HuH-7.5 (cell line): ENCODE measurements at regions not wholly inside any gene's neighbourhood (a gene's known extent, or its start where the extent isn't known, plus 50 kb on each side); places are given as distances from the start of the nearest gene placed in this dataset.

Source experiments
- DNase-seq: peaks from one replicate; pipeline ENCODE4 v3.0.0; 2011; ENCODE audit warnings: low spot score

DNA sequence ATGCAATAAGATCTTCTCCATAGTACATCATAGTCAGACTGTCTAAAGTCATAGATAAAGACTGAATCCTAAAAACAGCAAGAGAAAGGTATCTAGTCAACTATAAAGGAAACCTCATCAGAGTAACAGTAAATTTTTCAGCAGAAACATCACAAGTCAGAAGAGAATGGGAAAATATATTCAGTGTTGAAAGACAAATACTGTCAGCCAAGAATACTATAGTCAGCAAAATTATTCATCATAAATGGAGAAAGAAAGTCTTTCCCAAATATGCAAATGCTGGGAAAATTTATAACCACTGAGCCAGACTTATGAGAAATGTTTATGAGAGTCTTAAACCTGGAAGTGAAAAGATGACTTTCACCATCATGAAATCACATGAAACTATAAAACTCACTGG, 136.7 kb downstream of the KDR start:
- no peak for DNase-seq

DNA sequence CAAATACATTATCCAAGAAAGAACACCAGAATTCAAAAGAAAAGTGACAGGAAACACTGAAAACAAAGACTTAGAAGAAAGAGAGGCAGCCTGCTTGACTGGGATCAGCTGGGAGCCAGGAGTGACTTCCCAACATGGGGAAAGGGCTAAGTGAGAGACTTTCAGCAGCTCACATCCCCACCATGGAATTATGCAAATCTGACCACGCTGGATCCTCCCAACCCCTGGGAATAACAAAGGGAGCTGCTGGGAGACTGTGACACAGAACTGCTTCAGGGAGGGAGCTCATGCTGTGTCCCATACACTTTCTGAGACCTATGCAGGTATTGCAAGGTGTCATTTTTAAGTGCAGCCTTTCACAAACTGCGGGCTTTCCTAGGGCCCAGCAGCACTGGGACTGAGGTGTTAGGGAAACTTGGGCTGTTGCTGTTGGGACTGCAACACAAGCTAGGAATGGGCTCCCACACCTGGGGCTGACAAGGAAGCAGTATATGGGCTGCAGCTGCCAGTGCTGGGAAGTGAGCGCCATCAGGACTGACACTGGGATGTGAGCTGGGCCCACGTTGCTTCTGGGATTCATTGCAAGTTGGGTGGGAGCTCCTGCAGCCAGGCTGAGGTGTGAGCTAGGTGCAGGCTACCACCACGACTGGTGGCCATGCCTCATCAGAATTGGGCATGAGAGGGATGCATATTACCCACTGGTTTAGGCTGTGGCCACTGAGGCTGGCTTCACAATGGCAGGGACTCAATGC, 139.1 kb downstream of the KDR start:
- DNase-seq, result no peak

DNA sequence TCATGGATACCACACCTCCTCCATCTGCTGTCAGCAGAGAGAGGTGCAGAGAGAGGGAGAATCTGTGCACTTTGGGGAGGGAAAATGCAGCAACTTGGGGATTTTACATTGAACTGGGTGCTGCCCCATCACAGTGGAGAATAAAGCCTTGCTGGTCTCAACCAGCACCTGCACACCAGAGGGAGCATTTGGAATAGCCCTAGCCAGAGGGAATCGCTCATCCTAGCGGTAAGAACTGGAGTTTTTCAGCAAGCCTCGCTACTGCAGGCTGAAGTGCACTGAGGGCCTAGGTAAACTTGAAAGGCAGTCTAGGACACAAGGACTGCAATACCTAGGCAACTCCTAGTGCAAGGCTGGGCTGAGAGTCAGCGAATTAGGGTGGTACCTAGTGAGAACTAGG, 148.7 kb downstream of the KDR start:
- no peak for DNase-seq

DNA sequence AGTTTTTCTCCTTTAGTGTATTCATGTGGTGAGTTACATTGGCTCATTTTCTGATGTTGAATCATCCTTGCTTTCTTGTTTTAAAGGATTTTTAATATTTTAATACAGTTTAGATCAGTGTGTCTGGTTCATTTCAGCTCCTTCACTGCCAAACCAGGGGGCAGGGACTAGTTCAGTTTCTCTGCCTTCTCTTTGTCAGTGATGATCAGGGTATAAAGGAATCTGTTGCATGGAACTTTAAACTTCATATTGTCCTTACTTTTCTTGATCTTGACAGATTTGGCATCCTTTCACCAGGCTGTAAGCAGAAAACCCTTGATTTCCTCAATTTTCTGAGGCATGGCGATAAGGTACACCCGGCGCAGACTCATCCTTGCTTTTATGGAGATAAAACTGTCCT, 149.4 kb downstream of the KDR start:
- no peak for DNase-seq

DNA sequence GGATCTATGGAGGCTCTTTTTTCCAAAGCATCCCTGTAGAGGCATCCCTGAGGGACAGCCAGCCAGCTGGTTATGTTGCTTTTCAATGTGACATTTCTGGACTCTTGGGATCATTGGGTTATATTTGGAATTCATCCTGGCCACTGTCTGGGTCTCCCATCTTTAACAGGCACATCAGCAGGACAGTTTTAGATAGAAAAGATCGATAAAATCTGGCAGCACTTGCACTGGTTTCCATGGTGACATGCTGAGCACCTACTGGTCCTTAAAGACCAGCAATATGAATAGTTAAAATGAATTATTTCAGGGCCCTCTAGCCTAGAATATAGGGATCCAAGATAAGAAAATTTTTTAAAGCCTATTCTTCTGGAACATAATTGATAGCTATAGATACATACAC, 151.6 kb downstream of the KDR start:
- no peak for DNase-seq

DNA sequence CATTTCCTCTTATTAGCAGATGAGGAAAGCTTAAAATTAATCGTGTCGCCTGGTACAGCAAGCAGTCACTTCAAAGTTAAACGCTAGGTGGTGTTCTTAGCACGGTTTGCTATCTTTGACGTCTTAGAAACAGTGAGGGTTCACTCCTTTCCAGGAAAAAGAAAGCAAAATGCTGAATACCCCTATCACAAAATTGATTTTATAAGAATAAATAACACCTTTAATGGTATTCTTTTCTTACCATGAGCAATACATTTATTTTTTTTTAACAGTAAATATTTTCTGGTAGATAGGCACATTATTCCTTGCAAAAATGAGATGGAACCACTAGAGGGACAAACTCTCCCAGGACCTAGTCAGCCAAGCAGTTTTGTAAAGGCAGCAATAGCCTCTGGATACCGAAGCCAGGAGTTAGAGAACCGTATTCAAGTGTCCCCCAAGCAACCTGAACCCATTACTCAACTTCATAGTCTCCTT, 153.9 kb downstream of the KDR start:
- peak; percentile 55 for DNase-seq

DNA sequence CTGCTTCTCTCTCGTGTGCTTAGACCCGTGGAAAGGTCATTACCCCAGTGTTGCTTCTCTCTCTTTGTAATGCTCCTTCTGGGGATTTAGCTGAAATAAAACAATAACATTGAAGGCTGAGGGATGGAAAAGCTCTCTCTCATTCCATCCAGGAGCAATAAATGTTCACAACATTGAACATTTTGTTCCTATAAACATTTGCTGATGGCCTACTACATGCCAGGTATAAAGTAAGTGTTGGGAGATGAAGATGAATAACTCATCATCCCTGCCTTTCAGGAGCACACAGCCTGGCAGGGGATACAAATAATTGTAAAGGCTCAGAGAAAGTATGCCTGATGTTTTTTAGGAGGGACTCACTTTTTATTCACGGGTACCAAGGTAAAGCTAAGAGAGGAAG, 158.1 kb downstream of the KDR start:
- no peak for DNase-seq

DNA sequence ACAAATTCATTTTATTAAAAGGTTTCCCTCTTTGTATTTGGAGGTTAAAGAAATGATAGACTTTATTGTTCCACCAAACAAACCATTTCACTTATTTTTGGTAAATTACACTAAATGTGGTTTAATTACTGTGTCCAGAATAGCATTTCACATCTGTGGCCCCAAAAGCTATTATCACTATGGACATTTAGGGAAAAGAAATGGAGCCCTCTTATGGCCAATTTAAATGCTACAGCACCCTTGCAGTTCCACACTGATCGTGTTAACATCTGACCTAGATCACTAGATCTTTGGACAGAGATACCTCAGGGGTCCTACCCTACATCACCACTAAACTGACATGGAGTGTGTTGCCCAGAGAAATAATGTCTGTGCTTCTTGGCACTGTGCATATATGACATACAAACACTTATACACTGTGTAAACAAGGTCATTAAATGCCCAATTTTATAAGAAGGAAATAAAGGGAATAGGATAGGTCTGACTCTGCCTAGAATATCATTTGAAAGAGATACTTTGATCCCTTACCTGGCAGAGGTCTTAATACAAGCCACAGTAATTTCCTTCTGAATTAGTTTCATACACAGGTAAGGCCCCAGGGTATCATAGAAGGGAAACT, 163.9 kb downstream of the KDR start:
- no peak for DNase-seq

DNA sequence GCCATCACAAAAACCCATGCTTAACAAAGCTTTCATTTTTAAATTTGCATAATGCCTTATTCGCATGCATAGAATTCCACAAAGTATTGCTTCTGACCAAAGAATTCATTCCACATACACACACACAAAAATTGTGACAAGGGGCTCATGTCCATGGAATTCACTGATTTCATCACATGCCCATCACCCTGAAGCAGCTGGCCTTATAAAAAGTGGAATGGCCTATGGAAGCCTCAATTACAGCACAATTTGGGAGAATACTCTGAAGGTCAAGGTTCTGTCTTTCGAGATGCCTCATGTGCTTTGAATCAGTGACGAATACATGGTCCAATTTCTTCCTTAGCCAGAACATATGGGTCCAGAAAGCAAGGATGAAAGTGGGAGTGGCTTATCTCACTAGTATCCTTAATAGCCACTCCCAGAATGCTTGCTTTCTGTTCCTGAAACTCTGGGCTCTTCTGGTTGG, 165.7 kb downstream of the KDR start:
- DNase-seq, result no peak

DNA sequence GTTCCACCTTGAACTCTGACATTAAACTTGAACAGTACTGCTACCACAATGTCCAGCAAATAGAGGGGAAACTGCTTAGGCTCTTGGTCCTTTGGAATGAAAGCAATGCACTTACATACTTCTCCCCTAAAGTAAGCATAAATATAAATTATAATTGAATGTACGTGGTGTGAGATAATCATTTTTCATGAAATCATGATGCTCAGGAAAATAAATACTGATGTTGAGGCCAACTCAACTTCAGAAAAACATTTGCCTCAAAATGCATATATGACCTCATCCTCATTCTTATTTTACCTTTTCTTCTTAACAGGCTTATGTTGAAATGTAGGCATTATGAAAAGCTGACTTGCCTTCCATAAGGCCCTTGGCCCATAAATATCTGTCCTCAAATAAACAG, 166.3 kb downstream of the KDR start:
- DNase-seq, result no peak

DNA sequence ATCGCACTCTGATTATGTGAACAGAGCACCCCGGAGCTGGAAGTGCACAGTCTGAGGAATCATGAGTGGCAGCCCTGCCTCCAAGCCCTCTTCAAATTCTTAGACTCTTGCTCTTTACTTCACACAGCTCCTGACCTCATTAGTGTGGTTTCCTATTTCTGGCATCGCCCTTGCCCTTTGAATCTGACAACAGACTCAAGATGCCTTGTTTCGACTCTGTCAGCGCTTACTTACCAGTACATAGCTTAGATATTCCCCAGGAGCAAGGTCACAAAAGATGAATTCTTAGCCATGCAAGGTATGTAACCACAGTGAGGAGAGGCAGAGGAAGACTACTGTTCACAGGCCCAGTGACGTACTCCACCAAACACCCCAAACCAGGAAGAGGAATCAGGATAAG, 167.2 kb downstream of the KDR start:
- DNase-seq, result no peak

DNA sequence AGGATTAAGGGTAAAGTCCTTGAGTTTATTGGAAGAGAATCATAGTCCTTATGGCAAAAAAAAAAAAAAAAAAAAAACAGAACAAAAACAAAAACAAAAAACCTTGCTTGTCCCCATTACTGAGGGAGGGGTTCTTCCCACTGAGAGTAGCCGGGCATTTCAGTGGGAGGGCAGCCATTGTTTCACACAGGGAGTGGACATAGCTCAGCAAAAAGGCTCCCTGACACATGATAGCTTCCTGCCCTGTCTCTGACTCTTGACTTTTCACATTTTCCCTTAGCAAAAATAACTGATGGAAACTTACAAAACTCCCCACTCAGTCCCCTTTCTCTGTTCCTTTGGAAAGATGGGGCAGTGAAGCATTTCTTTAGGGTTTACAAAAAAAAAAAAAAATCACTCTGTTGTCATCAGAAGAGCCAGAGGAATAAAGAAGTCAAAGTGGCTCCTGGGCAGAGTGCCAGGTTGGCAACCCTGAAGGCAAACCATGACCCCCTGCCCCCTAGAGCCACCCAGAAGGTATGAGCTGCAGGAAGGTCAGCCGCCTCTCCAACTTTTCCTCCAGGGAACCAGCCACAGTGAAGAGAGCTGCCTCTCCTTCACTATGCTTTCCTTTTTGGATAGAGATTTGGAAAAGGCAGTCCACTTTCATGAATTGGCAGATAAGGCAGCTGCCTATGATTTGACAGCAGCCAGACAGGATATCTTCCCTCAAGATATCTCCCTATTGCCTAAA, 170.6 kb downstream of the KDR start:
- no peak for DNase-seq

DNA sequence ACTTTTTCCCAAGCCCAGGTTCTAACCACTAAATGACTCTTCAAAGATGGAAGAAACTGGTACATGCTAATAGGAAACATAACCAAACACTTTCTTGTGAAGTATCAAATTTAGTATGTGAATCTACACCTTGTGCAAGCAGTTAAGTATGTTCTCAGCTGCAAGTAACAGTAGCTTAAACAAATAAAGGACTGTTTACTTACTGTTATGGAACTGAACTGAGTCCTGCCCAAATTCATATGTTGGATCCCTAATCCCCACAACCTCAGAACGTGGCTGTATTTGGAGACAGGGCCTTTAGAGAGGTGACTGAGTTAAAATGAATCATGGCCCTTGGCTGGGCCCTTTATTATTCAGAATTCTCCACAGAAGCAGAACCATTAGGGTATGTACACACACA, 178.7 kb downstream of the KDR start:
- DNase-seq, result no peak

DNA sequence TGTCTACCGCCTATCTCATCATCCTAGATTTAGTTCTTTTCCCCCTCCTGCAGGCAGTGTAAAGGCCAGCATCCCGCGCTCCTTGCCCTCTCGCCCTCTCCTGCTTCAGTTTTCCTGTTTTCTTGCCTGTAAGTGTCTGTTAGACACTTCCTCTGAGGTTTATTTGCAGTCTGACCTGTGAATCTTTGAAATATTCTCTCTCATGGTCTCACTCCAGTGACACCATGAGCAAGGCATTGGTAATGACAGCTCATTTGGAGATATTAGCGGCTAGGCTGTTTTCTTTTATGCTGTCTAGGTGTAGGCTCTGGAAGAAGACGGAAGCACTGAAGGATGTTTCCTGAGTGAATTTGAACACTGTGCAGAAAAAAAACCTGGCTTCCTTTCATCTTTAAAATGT, 179.6 kb downstream of the KDR start:
- DNase-seq, result no peak

DNA sequence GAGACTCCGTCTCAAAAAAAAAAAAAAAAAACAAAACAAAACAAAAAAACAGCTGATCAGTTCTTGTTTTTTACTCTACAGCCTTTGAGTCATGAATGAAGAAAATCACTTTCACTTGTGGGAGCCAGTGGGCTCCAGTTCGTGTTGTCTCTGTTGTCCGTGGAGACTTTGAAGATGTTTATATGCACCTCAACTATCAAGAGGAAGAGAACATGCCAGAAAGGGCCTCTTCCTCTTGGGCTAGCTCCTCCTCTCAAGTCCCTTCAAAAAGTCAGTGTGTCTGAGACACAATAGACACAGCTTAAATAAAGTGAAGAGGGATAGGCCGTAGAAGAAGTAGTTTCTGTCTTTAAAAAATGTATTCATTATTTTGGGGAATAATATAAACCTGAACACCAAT, 182.7 kb downstream of the KDR start:
- no peak for DNase-seq

DNA sequence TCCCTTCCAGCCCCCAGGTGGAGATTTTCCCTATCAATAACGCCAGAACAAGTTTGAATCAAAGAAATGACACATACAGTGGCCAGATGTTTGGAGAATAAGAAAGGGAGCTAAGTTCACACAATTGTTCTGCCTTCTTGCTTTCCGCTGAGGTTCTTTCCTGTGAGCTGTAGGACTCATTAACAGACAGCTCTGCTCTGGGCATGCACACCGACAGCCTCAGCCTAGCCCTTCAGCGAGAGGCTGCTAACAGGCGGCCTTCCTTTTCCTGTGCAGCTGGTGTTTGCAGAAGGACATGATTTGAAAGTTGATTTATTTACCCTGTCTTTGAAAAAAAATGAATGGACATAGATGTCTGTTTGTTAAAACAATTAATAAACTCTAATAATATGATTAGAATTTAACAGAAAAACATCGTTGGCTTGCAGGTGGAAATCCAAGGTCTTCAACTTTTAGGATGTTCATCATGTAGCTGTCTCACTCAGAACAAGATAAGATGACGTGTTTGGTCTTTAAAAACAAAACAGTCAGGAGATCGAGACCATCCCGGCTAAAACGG, 183.3 kb downstream of the KDR start:
- no peak for DNase-seq

DNA sequence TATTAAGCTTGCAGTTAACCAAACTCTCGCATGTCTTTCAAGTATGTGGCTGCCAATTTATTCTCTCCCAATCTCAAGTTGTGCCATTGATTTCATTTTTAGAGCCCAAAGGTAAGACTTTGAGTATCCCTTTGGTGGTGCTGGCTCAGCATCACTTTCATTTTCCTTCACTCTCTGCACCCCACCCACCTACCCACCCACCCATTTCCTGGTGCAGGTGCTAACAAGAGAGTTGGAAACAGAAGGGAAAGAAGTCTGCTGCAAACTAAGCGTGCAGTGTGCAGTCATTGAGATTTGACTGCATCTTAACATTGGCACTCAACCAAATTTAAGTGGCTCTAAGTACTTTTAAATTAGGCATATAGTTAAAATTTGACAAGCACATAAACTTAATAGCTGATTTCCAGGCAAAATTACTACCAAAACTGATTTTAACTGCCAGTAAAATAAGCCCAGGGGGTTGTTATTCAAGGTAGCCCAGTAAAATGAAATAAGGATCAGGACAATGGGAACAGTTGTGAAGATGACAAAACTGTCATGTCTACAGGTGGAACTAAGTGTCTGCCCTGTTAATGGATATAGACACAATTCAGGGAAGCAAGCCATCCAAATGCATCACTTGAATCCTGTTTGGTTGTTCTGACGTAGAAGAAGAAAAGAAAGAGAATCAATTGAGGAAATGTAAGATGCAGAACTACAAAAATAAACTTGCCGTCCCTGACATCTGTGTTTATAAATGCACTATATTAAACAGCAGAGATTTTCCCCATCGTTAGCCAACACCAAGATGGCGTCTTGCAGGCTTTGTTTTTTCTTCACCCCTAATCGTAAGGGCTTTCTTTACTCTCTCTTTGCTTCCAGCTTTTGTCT, 184.2 kb downstream of the KDR start:
- DNase-seq, result no peak

DNA sequence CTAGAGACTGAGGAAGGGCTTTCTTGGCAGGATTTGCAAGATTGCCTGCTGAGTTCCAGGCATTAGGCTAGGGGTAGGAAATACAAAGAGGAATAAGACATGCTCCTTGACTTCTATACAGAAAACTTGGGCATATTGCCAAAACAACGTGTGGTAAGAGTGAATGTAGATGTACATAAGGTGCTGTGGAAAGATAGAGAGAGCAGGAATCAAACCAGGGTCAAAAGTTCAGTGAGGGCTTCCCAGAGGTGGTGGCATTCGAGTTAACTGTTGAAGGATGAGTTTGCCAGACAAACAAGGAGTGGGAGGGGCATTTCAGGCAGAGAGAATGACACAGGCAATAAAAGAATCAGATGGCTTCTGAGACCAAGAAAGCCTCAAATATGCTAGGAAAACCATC, 187.9 kb downstream of the KDR start:
- DNase-seq, result no peak

DNA sequence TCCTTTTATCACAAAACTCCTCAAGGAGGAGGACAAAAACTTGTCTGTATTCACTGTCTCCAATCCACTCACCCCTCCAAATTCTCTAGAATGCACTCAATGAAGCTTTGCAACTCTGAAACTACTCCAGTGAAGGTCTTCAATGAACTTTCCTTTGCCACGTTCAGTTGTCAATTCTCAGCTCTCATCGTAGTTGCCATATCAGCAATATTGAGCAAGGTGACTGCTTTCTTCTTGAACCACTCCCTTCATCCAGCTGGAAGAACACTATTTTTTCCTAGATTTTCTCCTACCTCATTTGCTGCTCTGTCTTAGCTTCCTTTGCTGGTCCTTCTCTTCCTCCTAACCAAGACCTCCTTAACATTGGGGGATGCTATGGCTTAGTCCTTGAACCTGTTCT, 191.8 kb downstream of the KDR start:
- DNase-seq, result no peak

DNA sequence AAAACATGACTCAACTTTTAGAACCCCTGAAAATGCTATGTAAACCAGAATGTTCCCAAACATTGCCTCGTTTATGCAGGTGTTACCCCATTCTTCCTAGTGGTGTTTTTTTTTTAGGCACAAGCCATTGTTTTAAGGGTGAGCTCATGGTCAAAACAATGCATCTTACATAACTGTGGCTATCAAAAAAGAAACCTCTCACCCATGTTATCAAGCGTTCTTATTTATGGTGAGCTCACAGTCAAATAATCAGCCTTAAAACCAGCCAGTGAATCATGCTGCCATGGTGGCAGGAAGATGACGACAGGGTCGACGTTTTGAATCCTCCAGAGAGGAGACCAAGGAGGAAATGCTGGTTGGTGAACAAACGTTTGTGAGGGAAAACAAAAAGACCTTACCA, 195.2 kb downstream of the KDR start:
- no peak for DNase-seq

DNA sequence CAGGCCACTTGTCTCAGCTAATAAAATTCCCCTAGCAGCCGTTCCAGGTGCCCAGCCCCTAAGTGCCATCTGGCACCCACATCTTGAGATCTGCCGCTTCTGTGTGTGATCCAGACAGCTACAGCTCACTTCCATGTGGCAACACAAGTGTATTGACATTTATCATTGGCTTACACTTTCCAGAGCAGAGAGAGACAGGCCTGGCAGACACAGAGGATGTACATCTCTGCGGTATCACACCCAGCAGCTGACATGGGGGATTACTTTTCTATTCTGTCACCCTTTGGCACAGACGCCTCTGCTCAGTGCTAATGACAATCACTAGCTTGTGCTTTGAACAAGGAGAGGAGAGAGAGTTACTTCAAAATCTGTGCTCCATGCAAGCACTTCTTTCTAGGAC, 195.9 kb downstream of the KDR start:
- DNase-seq, result no peak

DNA sequence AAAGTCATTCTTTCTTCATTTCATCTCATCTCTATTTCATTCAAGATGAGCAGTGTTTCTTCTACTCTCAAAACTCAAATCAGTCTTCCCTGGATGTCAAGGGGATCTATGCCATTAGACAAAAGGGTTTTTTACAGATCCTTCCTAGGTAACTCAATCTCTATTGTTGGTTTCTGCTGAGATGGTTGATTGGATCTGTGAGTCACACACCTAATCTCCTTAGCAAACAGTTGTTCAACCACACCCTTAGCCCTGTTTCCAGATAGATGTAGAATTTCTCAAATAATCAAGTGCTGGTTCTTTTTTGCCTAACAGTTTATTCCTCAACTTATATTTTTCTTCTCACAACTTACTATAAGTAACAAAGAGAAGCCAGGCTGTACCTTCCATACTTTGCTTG, 200.5 kb downstream of the KDR start:
- no peak for DNase-seq
